ENCODE measurements at regions not wholly inside any gene's neighbourhood (a gene's known extent, or its start where the extent isn't known, plus 50 kb on each side); places are given as distances from the start of the nearest gene placed in this dataset.

GRCh38 chr4:156456830-156457229 lies 503.2 kb upstream of the CTSO start:
- BruUV-seq (replicated peaks): no TSS peak
- intact Hi-C loops (cut with micrococcal nuclease): no loop called here
- Histone ChIP-seq H3K4me1 (ENCODE audit: control insufficient read depth in 1 of 2, insufficient read depth in 2 of 2, low read length in 2 of 2) (no peaks in the 10 kb centered on the region), H3K79me2 (ENCODE audit: insufficient read depth, low read length) (no peaks in the 10 kb centered on the region), H2AFZ (ENCODE audit: low read depth, low read length, poor library complexity, severe bottlenecking) (no peak overlapping the region), H3K9me3 (ENCODE audit: control insufficient read depth in 1 of 2, insufficient read depth in 1 of 2, low read depth in 1 of 2, low read length in 2 of 2) (no peaks in the 10 kb centered on the region), H3K36me3 (ENCODE audit: control insufficient read depth in 1 of 2, insufficient read depth in 2 of 2, low read length in 2 of 2) (no peaks in the 10 kb centered on the region), H3K9ac (ENCODE audit: low read length) (no peak overlapping the region), H3K4me2 (ENCODE audit: low read length) (no peak overlapping the region), H3K4me3 (replicated peaks in 1 of 2; ENCODE audit: low read depth in 1 of 2, low read length in 2 of 2) (no peak overlapping the region), H3K27me3 (ENCODE audit: insufficient read depth, low read length) (no peaks in the 10 kb centered on the region), H4K20me1 (ENCODE audit: insufficient read depth) (no peaks in the 10 kb centered on the region), H3K9me2 (ENCODE audit: insufficient read depth) (no peaks in the 10 kb centered on the region), H3K27ac (ENCODE audit: low read depth, low read length) (no peak overlapping the region)
- ChIA-PET CTCF (no interaction called here), POLR2A (no interaction called here), RAD21 (ENCODE audit: low non-redundant PET in 1 of 2, low total read pairs in 2 of 2, uncharacterized antibody in 2 of 2, unreplicated experiment in 2 of 2) (no interaction called here)
- ATAC-seq (no peak), DNase-seq (ENCODE audit: low read depth, low spot score) (no peak)
- TF ChIP-seq ZBTB33 (IDR thresholded peaks at IDR 0.05; ENCODE audit: extremely low read depth, insufficient replicate concordance, low read length) (no peak), EZH2phosphoT487 (IDR thresholded peaks at IDR 0.05; ENCODE audit: borderline replicate concordance) (no peak), CTCF (IDR thresholded peaks at IDR 0.05 in 2 of 3, conservative IDR thresholded peaks at IDR 0.05 in 1 of 3; ENCODE audit: borderline replicate concordance in 1 of 3, insufficient read depth in 1 of 3, low read depth in 2 of 3, low read length in 2 of 3) (no peak), TCF7L2 (IDR thresholded peaks at IDR 0.05; ENCODE audit: borderline replicate concordance, extremely low read depth, insufficient read depth, insufficient read length) (no peak), POLR2AphosphoS5 (IDR thresholded peaks at IDR 0.05; ENCODE audit: low read depth, low read length) (no peak), POLR2A (IDR thresholded peaks at IDR 0.05; ENCODE audit: borderline replicate concordance, extremely low read depth, insufficient read depth, insufficient read length) (no peak), CBX3 (IDR thresholded peaks at IDR 0.05; ENCODE audit: low read depth) (no peak), RAD21 (IDR thresholded peaks at IDR 0.05; ENCODE audit: low read depth) (no peak), MAX (IDR thresholded peaks at IDR 0.05) (no peak), EZH2 (IDR thresholded peaks at IDR 0.05) (no peak), SRF (IDR thresholded peaks at IDR 0.05; ENCODE audit: low read depth) (no peak), FOSL1 (IDR thresholded peaks at IDR 0.05; ENCODE audit: low read depth) (no peak), EGR1 (IDR thresholded peaks at IDR 0.05; ENCODE audit: low read depth) (no peak), REST (IDR thresholded peaks at IDR 0.05; ENCODE audit: low read depth) (no peak), ZFX (IDR thresholded peaks at IDR 0.05) (no peak), YY1 (IDR thresholded peaks at IDR 0.05; ENCODE audit: extremely low read depth, insufficient replicate concordance, low read depth, low read length) (no peak), ZNF274 (IDR thresholded peaks at IDR 0.05; ENCODE audit: low read depth, low read length) (no peak), SP1 (IDR thresholded peaks at IDR 0.05; ENCODE audit: low read depth) (no peak)

Measured in HCT116 (cell line).